BLaER1 treated with 17β-estradiol and CSF1 and Interleukin-3, amounts not matched to agents 10 nM and 100 nM (cell line): ENCODE measurements at regions not wholly inside any gene's neighbourhood (a gene's known extent, or its start where the extent isn't known, plus 50 kb on each side); places are given as distances from the start of the nearest gene placed in this dataset.
A peak's percentile ranks its signal among the peaks of the same experiment; 100 is the strongest.

Experiments used
- H3K27ac ChIP-seq, 11 experiments: shearing (Covaris generic); formaldehyde crosslinking; 2 replicates each; pipeline ENCODE4 v1.8.1; 2022
- H3K27me3 ChIP-seq, 11 experiments: shearing (Covaris generic); formaldehyde crosslinking; 2 replicates each; pipeline ENCODE4 v1.8.1; 2022
- H3K36me3 ChIP-seq, 11 experiments: shearing (Covaris generic); formaldehyde crosslinking; 2 replicates each; pipeline ENCODE4 v1.8.1; 2022
- H3K4me1 ChIP-seq, 10 experiments: shearing (Covaris generic); formaldehyde crosslinking; 2 replicates each; pipeline ENCODE4 v1.8.1; 2022
- H3K4me2 ChIP-seq, 11 experiments: shearing (Covaris generic); formaldehyde crosslinking; 2 replicates each; pipeline ENCODE4 v1.8.1; 2022
- H3K4me3 ChIP-seq, 10 experiments: shearing (Covaris generic); formaldehyde crosslinking; 2 replicates each; pipeline ENCODE4 v1.8.1; 2022
- H3K9ac ChIP-seq, 11 experiments: shearing (Covaris generic); formaldehyde crosslinking; 2 replicates each; pipeline ENCODE4 v1.8.1; 2022
- H3K9me3 ChIP-seq, 11 experiments: shearing (Covaris generic); formaldehyde crosslinking; replicated peaks in 1 of 11; 2 replicates each; pipeline ENCODE4 v1.8.1; 2022
- H4K20me1 ChIP-seq, 11 experiments: shearing (Covaris generic); formaldehyde crosslinking; 2 replicates each; pipeline ENCODE4 v1.8.1; 2022
- Cebpa-rat ChIP-seq, 11 experiments: shearing (Covaris generic); IDR thresholded peaks; 2 replicates each; pipeline ENCODE4 v1.8.1; 2022

GRCh38 chr9:118038713-118039112 lies 334.5 kb downstream of the TLR4 start:
- no peak for TF ChIP-seq Cebpa-rat (IDR thresholded peaks at IDR 0.05)
- Histone ChIP-seq H3K4me3 (no peak overlapping the region), H3K9me3 (no peaks in the 10 kb centered on the region; a peak in 1 of 22 replicates), H3K9ac (no peak overlapping the region), H3K4me1 (no peaks in the 10 kb centered on the region), H4K20me1 (no peaks in the 10 kb centered on the region), H3K4me2 (no peak overlapping the region), H3K27me3 (no peaks in the 10 kb centered on the region), H3K36me3 (no peaks in the 10 kb centered on the region), H3K27ac (no peak overlapping the region)

- Histone ChIP-seq H3K9ac (no peak overlapping the region), H3K9me3 (no peaks in the 10 kb centered on the region), H3K4me3 (no peak overlapping the region), H3K36me3 (no peaks in the 10 kb centered on the region), H3K4me2 (no peak overlapping the region), H3K27me3 (no peaks in the 10 kb centered on the region), H3K27ac (no peak overlapping the region), H3K4me1 (no peaks in the 10 kb centered on the region), H4K20me1 (no peaks in the 10 kb centered on the region)
- no peak for TF ChIP-seq Cebpa-rat (IDR thresholded peaks at IDR 0.05)
These were observed 354.0 kb downstream of the TLR4 start for GRCh38 chr9:118058227-118058626.

GRCh38 chr9:118059484-118060278 lies 355.5 kb downstream of the TLR4 start:
- Histone ChIP-seq H4K20me1 (no peaks in the 10 kb centered on the region), H3K4me2 (no peak overlapping the region)
- TF ChIP-seq Cebpa-rat (IDR thresholded peaks at IDR 0.05): no peak

GRCh38 chr9:118083161-118083560 lies 379.0 kb downstream of the TLR4 start:
- Histone ChIP-seq H4K20me1 (no peaks in the 10 kb centered on the region; a peak in 1 of 22 replicates), H3K9ac (no peak overlapping the region), H3K9me3 (no peaks in the 10 kb centered on the region), H3K4me1 (no peaks in the 10 kb centered on the region), H3K4me2 (no peak overlapping the region), H3K4me3 (no peak overlapping the region), H3K27me3 (no peaks in the 10 kb centered on the region), H3K36me3 (no peaks in the 10 kb centered on the region), H3K27ac (no peak overlapping the region)
- no peak for TF ChIP-seq Cebpa-rat (IDR thresholded peaks at IDR 0.05)

More at GRCh38 chr9:118059484-118060278, 355.5 kb downstream of the TLR4 start:
- H3K4me3 ChIP-seq: no peak overlapping the region
- H3K27ac ChIP-seq: no peak overlapping the region
- H3K9ac ChIP-seq: no peak overlapping the region
- H3K36me3 ChIP-seq: no peaks in the 10 kb centered on the region
- no peaks in the 10 kb centered on the region for H3K27me3 ChIP-seq
- H3K9me3 ChIP-seq: no peaks in the 10 kb centered on the region
- H3K4me1 ChIP-seq: no peaks in the 10 kb centered on the region

- no peak for TF ChIP-seq Cebpa-rat (IDR thresholded peaks at IDR 0.05)
- no peak overlapping the region for H3K27ac ChIP-seq
These were observed 383.9 kb downstream of the TLR4 start for GRCh38 chr9:118088090-118088489.

GRCh38 chr9:118091226-118091625 lies 387.0 kb downstream of the TLR4 start:
- no peak for TF ChIP-seq Cebpa-rat (IDR thresholded peaks at IDR 0.05)
- H3K4me2 ChIP-seq: no peak overlapping the region
- H4K20me1 ChIP-seq: no peaks in the 10 kb centered on the region
- no peaks in the 10 kb centered on the region for H3K9me3 ChIP-seq
- no peak overlapping the region for H3K27ac ChIP-seq
- no peaks in the 10 kb centered on the region for H3K4me1 ChIP-seq
- H3K9ac ChIP-seq: no peak overlapping the region
- H3K4me3 ChIP-seq: no peak overlapping the region
- no peaks in the 10 kb centered on the region for H3K27me3 ChIP-seq
- no peaks in the 10 kb centered on the region for H3K36me3 ChIP-seq

More at GRCh38 chr9:118088090-118088489, 383.9 kb downstream of the TLR4 start:
- no peaks in the 10 kb centered on the region; a peak in 1 of 22 replicates for H4K20me1 ChIP-seq
- H3K36me3 ChIP-seq: no peaks in the 10 kb centered on the region
- no peaks in the 10 kb centered on the region for H3K9me3 ChIP-seq
- H3K9ac ChIP-seq: no peak overlapping the region
- H3K4me2 ChIP-seq: no peak overlapping the region
- no peak overlapping the region for H3K4me3 ChIP-seq
- H3K27me3 ChIP-seq: no peaks in the 10 kb centered on the region
- no peaks in the 10 kb centered on the region for H3K4me1 ChIP-seq

GRCh38 chr9:118091711-118092500 lies 387.7 kb downstream of the TLR4 start:
- Histone ChIP-seq H3K27ac (no peak overlapping the region), H3K9me3 (no peaks in the 10 kb centered on the region), H3K4me1 (no peaks in the 10 kb centered on the region), H3K4me2 (no peak overlapping the region), H3K27me3 (no peaks in the 10 kb centered on the region), H4K20me1 (no peaks in the 10 kb centered on the region), H3K9ac (no peak overlapping the region), H3K36me3 (no peaks in the 10 kb centered on the region), H3K4me3 (no peak overlapping the region)
- no peak for TF ChIP-seq Cebpa-rat (IDR thresholded peaks at IDR 0.05)

GRCh38 chr9:118094387-118094786 lies 390.2 kb downstream of the TLR4 start:
- TF ChIP-seq Cebpa-rat (IDR thresholded peaks at IDR 0.05): no peak
- Histone ChIP-seq H3K9me3 (no peaks in the 10 kb centered on the region), H3K4me2 (no peak overlapping the region), H3K27ac (no peak overlapping the region), H3K4me1 (no peaks in the 10 kb centered on the region), H3K9ac (no peak overlapping the region), H3K27me3 (no peaks in the 10 kb centered on the region), H4K20me1 (no peaks in the 10 kb centered on the region), H3K36me3 (no peaks in the 10 kb centered on the region), H3K4me3 (no peak overlapping the region)

- Histone ChIP-seq H4K20me1 (no peaks in the 10 kb centered on the region), H3K9me3 (no peaks in the 10 kb centered on the region), H3K4me2 (peak overlapping the region in 2 of 11 experiments; percentile 10 to 30; a peak in 2 of 22 replicates), H3K27ac (no peak overlapping the region), H3K27me3 (no peaks in the 10 kb centered on the region), H3K36me3 (no peaks in the 10 kb centered on the region), H3K9ac (no peak overlapping the region), H3K4me1 (peaks cover 0 to 10% (median 0%) of the 10 kb centered on the region in 10 experiments; a peak in 2 of 20 replicates), H3K4me3 (no peak overlapping the region)
- TF ChIP-seq Cebpa-rat (IDR thresholded peaks at IDR 0.05): 0 out of 22 replicates have a peak, but pooled peaks of 1 of the 11 experiments have one; percentile 32
These were observed 396.6 kb downstream of the TLR4 start for GRCh38 chr9:118100529-118101419.
